SK-N-SH (cell line): ENCODE measurements at regions not wholly inside any gene's neighbourhood (a gene's known extent, or its start where the extent isn't known, plus 50 kb on each side); places are given as distances from the start of the nearest gene placed in this dataset.

Experiments used
- CTCF ChIP-seq: fragments of 200-600 bp; sonication (generic); IDR thresholded peaks from 2 replicates; pipeline ENCODE4 v1.6.1; 2017; ENCODE audit warnings: antibody characterized with exemption, mild to moderate bottlenecking, moderate library complexity
- EZH2phosphoT487 ChIP-seq: fragments of 200-600 bp; sonication (generic); IDR thresholded peaks from 2 replicates; pipeline ENCODE4 v1.6.1; 2017; ENCODE audit warnings: low read depth, mixed run types, mild to moderate bottlenecking, antibody characterized with exemption, moderate library complexity, borderline replicate concordance
- JUND ChIP-seq: IDR thresholded peaks from 2 replicates; pipeline ENCODE4 v1.4.0; 2012
- MEF2A ChIP-seq: IDR thresholded peaks from 2 replicates; pipeline ENCODE4 v1.4.0; 2012; ENCODE audit warnings: low read depth, borderline replicate concordance
- NRF1 ChIP-seq: IDR thresholded peaks from 2 replicates; pipeline ENCODE4 v1.6.1; 2012; ENCODE audit warnings: low read depth, mild to moderate bottlenecking, low read length
- PBX3 ChIP-seq: IDR thresholded peaks from 2 replicates; pipeline ENCODE4; 2012
- RAD21 ChIP-seq: IDR thresholded peaks from 2 replicates; pipeline ENCODE4 v1.6.1; 2012; ENCODE audit warnings: mild to moderate bottlenecking, low read length
- RCOR1 ChIP-seq: fragments of 150-350 bp; IDR thresholded peaks from 2 replicates; pipeline ENCODE4 v1.6.1; 2017; ENCODE audit warnings: antibody characterized with exemption, low read length
- SMC3 ChIP-seq: IDR thresholded peaks from 2 replicates; pipeline ENCODE4 v1.6.1; 2012; ENCODE audit warnings: low read depth, low read length, improper control_type of control experiment
- TAF1 ChIP-seq: IDR thresholded peaks from 2 replicates; pipeline ENCODE4 v1.6.1; 2012; ENCODE audit warnings: low read depth, mild to moderate bottlenecking, low read length, moderate library complexity, borderline replicate concordance
- TF ChIP-seq, protein P1 (sequence below): IDR thresholded peaks from 2 replicates; pipeline ENCODE4 v1.4.0; 2012; ENCODE audit warnings: low read depth

DNA sequence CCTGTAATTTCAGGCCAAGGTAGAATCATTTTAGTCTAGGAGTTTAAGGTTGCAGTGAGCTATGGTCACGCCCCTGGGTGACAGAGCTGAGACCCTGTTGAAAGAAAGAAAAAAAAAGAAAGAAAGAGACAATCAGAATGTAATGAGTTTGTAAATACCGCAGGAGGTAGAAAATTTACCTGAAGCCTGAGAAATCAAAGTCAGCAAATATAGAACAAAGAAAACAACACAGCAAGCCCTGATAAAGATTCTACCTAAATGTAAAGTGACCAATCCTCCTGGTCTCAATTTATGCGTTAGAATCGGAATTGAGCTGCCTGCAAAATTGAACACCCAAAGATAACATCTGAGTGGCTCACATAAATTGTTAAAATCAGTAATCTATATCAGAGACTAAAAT lies 146.5 kb upstream of the ZNF184 start:
- TF ChIP-seq EZH2phosphoT487 (no peak), CTCF (no peak), MEF2A (no peak), SMC3 (no peak), TAF1 (no peak), JUND (no peak), RAD21 (no peak), RCOR1 (no peak), PBX3 (no peak), NRF1 (no peak)
- TF ChIP-seq, protein P1, sequence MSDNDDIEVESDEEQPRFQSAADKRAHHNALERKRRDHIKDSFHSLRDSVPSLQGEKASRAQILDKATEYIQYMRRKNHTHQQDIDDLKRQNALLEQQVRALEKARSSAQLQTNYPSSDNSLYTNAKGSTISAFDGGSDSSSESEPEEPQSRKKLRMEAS: no peak
